ENCODE measurements at regions not wholly inside any gene's neighbourhood (a gene's known extent, or its start where the extent isn't known, plus 50 kb on each side); places are given as distances from the start of the nearest gene placed in this dataset.

- H3K27me3 ChIP-seq = no peaks in the 10 kb centered on the region
- intact Hi-C loops (cut with DNase I) = no loop called here
- no peaks in the 10 kb centered on the region for H3K4me1 ChIP-seq (replicated peaks in 1 of 2)
Measured at GRCh38 chr10:111432588-111432987, 355.8 kb downstream of the ADRA2A start.

DNA sequence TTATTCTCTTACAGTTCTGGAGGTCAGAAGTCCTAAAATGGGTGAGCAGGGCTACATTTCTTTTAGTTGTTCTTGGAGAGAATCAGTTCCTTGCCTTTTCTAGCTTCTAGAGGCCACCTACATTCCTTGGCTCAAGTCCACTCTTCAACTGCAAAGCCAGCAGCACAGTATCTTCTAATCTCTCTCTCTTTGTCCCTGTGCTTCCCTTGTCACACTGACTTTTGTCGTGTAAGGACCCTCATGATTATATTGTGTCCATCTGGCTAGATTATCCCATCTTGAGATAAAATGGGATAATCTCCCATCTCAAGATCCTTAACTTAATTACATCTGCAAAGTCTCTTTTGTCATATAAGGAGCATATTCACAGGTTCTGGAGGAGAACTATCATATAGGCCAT, 359.0 kb downstream of the ADRA2A start:
- TF ChIP-seq POLR2A (IDR thresholded peaks at IDR 0.05) = no peak
- no peak for TF ChIP-seq CTCF (IDR thresholded peaks at IDR 0.05)
- intact Hi-C loops (cut with DNase I) = no loop called here
- Histone ChIP-seq H3K4me3 (no peak overlapping the region), H3K27ac (no peak overlapping the region), H3K4me1 (replicated peaks in 1 of 2) (no peaks in the 10 kb centered on the region), H3K27me3 (no peaks in the 10 kb centered on the region), H3K9me3 (replicated peaks in 1 of 3) (no peaks in the 10 kb centered on the region), H3K36me3 (replicated peaks in 1 of 2) (no peaks in the 10 kb centered on the region)
- no peak for DNase-seq
- 56 to 76% (median 73%) methylated on average over 1 of the region's 1 CpG for WGBS, 4 donors

More at GRCh38 chr10:111432588-111432987, 355.8 kb downstream of the ADRA2A start:
- H3K36me3 ChIP-seq (replicated peaks in 1 of 2) = no peaks in the 10 kb centered on the region
- no peak overlapping the region for H3K4me3 ChIP-seq
- no peaks in the 10 kb centered on the region for H3K9me3 ChIP-seq (replicated peaks in 1 of 3)
- DNase-seq = no peak
- no peak overlapping the region for H3K27ac ChIP-seq
- TF ChIP-seq CTCF (IDR thresholded peaks at IDR 0.05) = no peak
- no peak for TF ChIP-seq POLR2A (IDR thresholded peaks at IDR 0.05)

DNA sequence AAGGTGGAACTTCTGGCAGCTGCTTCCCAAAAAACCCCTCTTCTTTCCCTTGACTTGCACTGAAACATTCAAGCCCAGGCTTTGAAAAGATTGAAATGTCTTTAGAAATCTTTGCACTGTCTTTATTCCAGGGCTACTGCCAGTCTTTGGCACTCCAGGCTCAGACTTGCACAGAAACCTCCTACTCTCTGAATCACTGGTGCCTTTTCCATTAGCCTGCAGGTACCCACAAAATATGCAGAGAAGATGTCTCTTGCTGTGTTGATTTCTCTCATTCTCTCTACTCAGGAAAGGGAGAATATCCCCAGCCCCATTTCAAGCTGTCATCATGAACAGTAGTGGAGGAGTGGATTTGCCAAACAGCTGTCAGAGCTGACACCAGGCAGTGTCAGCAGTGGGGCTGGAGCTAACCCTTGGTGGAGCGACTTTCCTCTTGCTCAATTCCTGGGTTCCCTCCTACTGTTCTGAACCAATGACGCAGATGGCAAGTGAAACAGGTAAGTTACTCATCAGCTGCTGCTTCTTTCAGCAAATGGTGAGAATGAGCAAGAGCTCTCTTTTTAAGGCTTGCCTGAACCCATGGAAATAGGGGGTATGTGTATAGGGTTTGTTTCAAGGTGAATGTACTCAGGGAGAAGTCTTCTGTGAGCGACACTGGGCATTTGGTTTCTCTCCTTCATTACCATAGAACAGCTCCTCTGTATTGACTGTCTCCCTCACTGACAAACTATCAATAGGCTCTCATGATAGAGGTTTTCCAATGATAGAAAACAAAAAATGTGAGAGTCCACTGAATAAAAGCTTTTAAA, 362.4 kb downstream of the ADRA2A start:
- no peaks in the 10 kb centered on the region for H3K9me3 ChIP-seq (replicated peaks in 1 of 3)
- H3K27me3 ChIP-seq = no peaks in the 10 kb centered on the region
- H3K36me3 ChIP-seq (replicated peaks in 1 of 2) = no peaks in the 10 kb centered on the region
- TF ChIP-seq POLR2A (IDR thresholded peaks at IDR 0.05) (no peak), CTCF (IDR thresholded peaks at IDR 0.05) (no peak)
- no peak for DNase-seq
- 84 to 95% (median 91%) methylated on average over 2 to 3 of the region's 3 CpGs for WGBS, 4 donors
- H3K27ac ChIP-seq = no peak overlapping the region
- H3K4me1 ChIP-seq (replicated peaks in 1 of 2) = no peaks in the 10 kb centered on the region
- H3K4me3 ChIP-seq = no peak overlapping the region
- intact Hi-C loops (cut with DNase I) = no loop called here

DNA sequence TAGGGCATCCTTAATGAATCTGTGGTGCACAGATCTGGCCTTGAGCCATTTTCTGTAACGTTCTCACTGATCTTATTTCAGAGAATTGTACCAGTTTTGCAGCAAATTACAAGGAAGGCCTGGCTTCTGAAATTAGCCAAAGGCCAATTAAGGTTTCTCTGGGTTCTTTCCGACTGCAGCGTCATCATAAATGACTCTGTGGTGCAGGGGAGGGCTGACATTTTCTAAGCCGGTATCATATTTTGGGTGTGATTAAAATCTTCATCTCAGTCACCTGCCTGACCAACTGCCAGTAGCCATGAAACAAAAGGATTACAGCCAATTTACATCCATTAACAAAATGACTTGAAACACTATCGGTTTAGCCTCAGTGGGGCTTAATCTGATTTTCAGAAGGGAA, 363.7 kb downstream of the ADRA2A start:
- no peak overlapping the region for H3K27ac ChIP-seq
- no peak for DNase-seq
- no peaks in the 10 kb centered on the region for H3K27me3 ChIP-seq
- no peak overlapping the region for H3K4me3 ChIP-seq
- H3K36me3 ChIP-seq (replicated peaks in 1 of 2) = no peaks in the 10 kb centered on the region
- H3K4me1 ChIP-seq (replicated peaks in 1 of 2) = no peaks in the 10 kb centered on the region
- H3K9me3 ChIP-seq (replicated peaks in 1 of 3) = no peaks in the 10 kb centered on the region
- WGBS, 4 donors = 60 to 78% (median 72%) methylated on average over 5 of the region's 5 CpGs
- TF ChIP-seq CTCF (IDR thresholded peaks at IDR 0.05) = no peak
- TF ChIP-seq POLR2A (IDR thresholded peaks at IDR 0.05) = no peak
- intact Hi-C loops (cut with DNase I) = no loop called here
